HL-60/S4 (cell line): ENCODE measurements at regions not wholly inside any gene's neighbourhood (a gene's known extent, or its start where the extent isn't known, plus 50 kb on each side); places are given as distances from the start of the nearest gene placed in this dataset.

ENCODE experiments used
- in situ Hi-C: fragments of 300-500 bp; cut with MboI; formaldehyde crosslinking; loops from 2 replicates; pipeline ENCODE4 v1.14.3; 2022; ENCODE audit warnings: low sequenced_read_pairs

- in situ Hi-C loops = no loop called here
These were observed 135.8 kb downstream of the PTGER3 start for GRCh38 chr1:70911861-70912260.

- in situ Hi-C loops = no loop called here
These were observed 133.4 kb downstream of the PTGER3 start for GRCh38 chr1:70914224-70914623.

GRCh38 chr1:70915258-70916033, 132.2 kb downstream of the PTGER3 start:
- in situ Hi-C loops = no loop called here

- in situ Hi-C loops = no loop called here
These were observed 131.6 kb downstream of the PTGER3 start for GRCh38 chr1:70916034-70916427.

- in situ Hi-C loops = no loop called here
These were observed 127.8 kb downstream of the PTGER3 start for GRCh38 chr1:70919706-70920323.
